Bronchial epithelial cell (primary cell): ENCODE measurements at regions not wholly inside any gene's neighbourhood (a gene's known extent, or its start where the extent isn't known, plus 50 kb on each side); places are given as distances from the start of the nearest gene placed in this dataset.

Experiments used
- DNase-seq: peaks from one replicate; pipeline ENCODE4 v3.0.0-alpha.2; 2010; ENCODE audit warnings: low read depth
- FAIRE-seq: peaks from 2 replicates; lab custom pipeline; 2011; peaks lifted over from hg19 to GRCh38; lab: Jason Lieb, UNC
- H3K27me3 ChIP-seq: 2 replicates; pipeline ENCODE4 v1.5.1; 2011; ENCODE audit warnings: low read length; ENCODE audit not compliant: control insufficient read depth, insufficient read depth
- H3K36me3 ChIP-seq: 2 replicates; pipeline ENCODE4 v1.5.1; 2011; ENCODE audit warnings: low read length; ENCODE audit not compliant: control insufficient read depth, insufficient read depth
- H3K4me3 ChIP-seq: 2 replicates; pipeline ENCODE4 v1.5.1; 2011; ENCODE audit warnings: mild to moderate bottlenecking, low read depth, low read length, control low read depth
- CTCF ChIP-seq: IDR thresholded peaks from 2 replicates; pipeline ENCODE4 v1.5.1; 2011; ENCODE audit warnings: mild to moderate bottlenecking, moderate library complexity, low read length, control low read depth, inconsistent platforms; ENCODE audit not compliant: insufficient read depth, severe bottlenecking

GRCh38 chr4:29983890-29984289 lies 736.3 kb upstream of the PCDH7 start:
- Histone ChIP-seq H3K36me3 (no peaks in the 10 kb centered on the region), H3K27me3 (no peaks in the 10 kb centered on the region), H3K4me3 (no peak overlapping the region)
- no peak for DNase-seq
- TF ChIP-seq CTCF: no peak
- FAIRE-seq: no peak

- no peak for TF ChIP-seq CTCF
- DNase-seq: no peak
- Histone ChIP-seq H3K4me3 (no peak overlapping the region), H3K27me3 (no peaks in the 10 kb centered on the region), H3K36me3 (no peaks in the 10 kb centered on the region)
- no peak for FAIRE-seq
Observed at GRCh38 chr4:30001628-30002027, 718.5 kb upstream of the PCDH7 start.

GRCh38 chr4:30002341-30002740 lies 717.8 kb upstream of the PCDH7 start:
- Histone ChIP-seq H3K36me3 (no peaks in the 10 kb centered on the region), H3K27me3 (no peaks in the 10 kb centered on the region), H3K4me3 (no peak overlapping the region)
- no peak for DNase-seq
- no peak for TF ChIP-seq CTCF
- no peak for FAIRE-seq

GRCh38 chr4:30005995-30006394 lies 714.2 kb upstream of the PCDH7 start:
- no peak for FAIRE-seq
- no peak for TF ChIP-seq CTCF
- no peak for DNase-seq

GRCh38 chr4:30024526-30024925 lies 695.6 kb upstream of the PCDH7 start:
- FAIRE-seq (no peak), DNase-seq (no peak)
- no peak for TF ChIP-seq CTCF
- no peaks in the 10 kb centered on the region for H3K27me3 ChIP-seq
- no peak overlapping the region for H3K4me3 ChIP-seq
- H3K36me3 ChIP-seq: no peaks in the 10 kb centered on the region

More at GRCh38 chr4:30005995-30006394, 714.2 kb upstream of the PCDH7 start:
- no peaks in the 10 kb centered on the region for H3K27me3 ChIP-seq
- no peak overlapping the region for H3K4me3 ChIP-seq
- no peaks in the 10 kb centered on the region for H3K36me3 ChIP-seq

- DNase-seq: no peak
- FAIRE-seq: no peak
- H3K27me3 ChIP-seq: no peaks in the 10 kb centered on the region
- TF ChIP-seq CTCF: no peak
- H3K36me3 ChIP-seq: no peaks in the 10 kb centered on the region
- no peak overlapping the region for H3K4me3 ChIP-seq
Observed at GRCh38 chr4:30028826-30029225, 691.3 kb upstream of the PCDH7 start.
